ENCODE measurements at regions not wholly inside any gene's neighbourhood (a gene's known extent, or its start where the extent isn't known, plus 50 kb on each side); places are given as distances from the start of the nearest gene placed in this dataset.

DNA sequence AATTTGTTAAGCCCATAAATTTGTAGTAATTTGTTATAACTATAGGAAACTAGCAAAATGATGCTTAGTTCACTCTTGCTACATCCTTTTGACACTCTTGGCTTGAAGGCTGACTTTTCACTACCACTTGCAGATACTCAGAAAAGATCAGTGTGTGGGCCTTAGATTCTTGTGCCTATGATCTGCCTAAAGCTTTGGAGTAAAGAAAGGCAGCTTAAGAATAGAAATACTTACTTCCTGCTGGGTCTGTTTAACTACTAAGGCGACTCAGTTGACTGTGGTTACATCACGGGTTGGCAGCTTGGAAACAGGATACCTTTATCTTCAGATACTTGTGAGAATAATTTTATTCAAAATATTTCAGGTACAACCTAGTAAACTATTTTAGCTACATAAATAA lies 201.4 kb upstream of the FMR1 start:
- no peak for DNase-seq

DNA sequence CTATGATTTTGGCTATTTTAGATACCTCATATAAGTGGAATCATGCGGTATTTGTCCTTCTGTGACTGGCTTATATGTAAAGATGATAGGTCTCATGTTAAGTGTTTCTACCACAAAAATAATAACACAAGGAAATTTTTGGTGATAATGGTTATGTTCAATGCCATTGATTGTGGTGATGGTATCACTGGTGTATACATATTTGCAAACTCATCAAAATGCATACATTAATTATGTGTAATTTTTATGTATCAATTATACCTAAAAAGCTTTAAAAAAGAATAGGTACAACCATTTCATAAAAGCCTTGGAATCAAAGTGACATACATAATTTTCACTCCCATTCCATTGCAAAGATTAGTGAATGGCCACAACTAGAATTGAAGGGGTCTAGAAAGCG lies 178.3 kb upstream of the FMR1 start:
- DNase-seq: no peak

DNA sequence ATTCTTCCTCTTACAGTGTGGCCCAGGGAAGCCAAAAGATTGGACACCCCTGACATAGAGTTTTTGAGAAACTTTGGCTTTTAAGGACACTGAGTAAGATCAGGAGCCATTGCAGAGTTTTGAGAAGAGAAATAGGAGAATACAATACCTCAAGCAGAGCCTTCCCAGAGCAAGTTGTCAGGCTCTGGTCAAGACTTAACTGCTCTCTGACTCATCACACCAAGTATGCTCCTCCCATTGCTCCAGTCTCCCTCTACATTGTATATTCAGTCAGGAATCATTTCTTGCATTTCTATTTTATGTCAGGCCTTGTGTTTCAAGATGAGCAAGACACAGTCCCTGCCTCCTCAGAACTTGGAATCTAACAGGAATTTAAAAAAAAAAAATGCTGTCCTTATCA lies 176.4 kb upstream of the FMR1 start:
- DNase-seq: no peak

- DNase-seq: no peak
Measured at GRCh38 chrX:147736045-147736444, 175.7 kb upstream of the FMR1 start.

GRCh38 chrX:147737690-147738089 lies 174.0 kb upstream of the FMR1 start:
- no peak for DNase-seq

DNA sequence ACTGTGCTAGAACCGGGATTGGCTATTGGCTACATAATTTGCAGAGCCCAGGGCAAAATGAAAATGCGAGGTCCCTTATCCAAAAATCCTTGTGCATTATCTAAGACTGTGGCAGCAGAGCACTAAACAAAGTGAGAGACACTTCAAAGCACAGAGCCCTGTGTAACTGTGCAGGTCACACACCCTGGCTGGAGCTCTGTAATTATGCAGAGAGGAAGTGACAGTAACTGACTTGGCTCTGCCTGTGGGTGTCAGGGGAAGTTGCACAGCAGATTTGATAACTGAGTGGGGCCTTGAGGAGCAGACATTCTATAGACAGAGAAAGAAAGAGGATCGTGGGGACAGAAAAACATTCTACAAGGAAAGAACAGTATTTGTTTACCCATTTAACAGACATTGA lies 173.5 kb upstream of the FMR1 start:
- DNase-seq: no peak

GRCh38 chrX:147739196-147739595 lies 172.5 kb upstream of the FMR1 start:
- no peak for DNase-seq

- no peak for DNase-seq
Measured at GRCh38 chrX:147741776-147742175, 169.9 kb upstream of the FMR1 start.

GRCh38 chrX:147749308-147749707 lies 162.4 kb upstream of the FMR1 start:
- DNase-seq: no peak

DNA sequence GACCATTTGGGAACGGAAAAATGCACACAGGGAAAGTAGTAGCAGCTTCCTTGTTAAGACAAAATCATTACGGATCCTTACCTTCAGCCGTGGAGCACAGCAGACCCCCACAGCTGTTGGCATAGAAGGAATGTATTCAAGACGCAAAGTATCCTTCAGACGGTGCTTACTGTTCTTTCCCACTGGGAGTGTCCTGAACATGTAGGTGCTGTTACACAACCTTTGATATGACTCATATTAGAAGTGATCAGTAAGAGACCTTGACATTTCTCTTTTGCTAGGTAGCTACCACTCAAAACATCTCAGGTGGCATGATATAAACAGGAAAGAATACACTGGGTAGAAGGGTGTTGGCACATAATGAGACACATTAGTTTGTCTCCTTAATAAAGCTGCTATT lies 154.0 kb upstream of the FMR1 start:
- no peak for DNase-seq

DNA sequence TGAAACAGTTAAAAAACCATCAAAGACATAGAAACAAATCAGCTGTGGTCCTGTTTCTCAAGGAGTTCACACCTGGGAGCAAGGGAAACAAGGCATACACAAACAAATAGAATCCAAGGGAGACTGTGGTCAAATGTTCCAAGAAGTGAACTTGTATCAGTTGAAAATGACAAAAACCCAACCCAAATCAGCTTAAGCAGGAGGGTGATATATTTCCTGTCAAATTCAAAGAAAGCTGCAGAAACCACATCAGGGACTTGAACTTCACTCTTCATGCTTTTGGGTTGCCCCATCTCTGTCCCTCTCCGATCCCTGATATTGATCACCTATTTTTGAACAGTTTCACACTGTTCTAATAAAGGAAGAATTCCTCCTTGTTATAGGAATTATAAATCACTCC lies 148.6 kb upstream of the FMR1 start:
- DNase-seq: no peak

DNA sequence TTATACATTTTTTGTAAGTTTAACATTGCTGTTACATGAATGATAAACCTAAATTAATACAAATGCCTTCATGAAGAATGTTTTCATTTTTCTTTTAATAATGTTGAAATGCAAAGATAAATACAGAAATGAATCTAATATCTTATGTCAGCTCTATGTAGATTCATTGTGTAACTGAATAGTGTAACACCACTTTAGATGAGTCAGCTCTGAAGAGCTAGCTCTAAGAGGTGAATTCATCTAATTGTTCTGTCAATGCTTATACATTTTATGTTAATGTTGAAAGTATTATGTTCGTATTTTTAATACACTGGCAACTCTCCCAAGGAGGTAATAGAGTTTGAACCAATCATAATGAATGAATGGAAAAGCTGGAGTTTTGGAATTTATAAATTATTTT lies 146.9 kb upstream of the FMR1 start:
- DNase-seq: no peak

GRCh38 chrX:147770858-147771257 lies 140.9 kb upstream of the FMR1 start:
- no peak for DNase-seq

GRCh38 chrX:147776988-147777387 lies 134.7 kb upstream of the FMR1 start:
- no peak for DNase-seq

GRCh38 chrX:147779173-147779572 lies 132.5 kb upstream of the FMR1 start:
- DNase-seq: no peak

DNA sequence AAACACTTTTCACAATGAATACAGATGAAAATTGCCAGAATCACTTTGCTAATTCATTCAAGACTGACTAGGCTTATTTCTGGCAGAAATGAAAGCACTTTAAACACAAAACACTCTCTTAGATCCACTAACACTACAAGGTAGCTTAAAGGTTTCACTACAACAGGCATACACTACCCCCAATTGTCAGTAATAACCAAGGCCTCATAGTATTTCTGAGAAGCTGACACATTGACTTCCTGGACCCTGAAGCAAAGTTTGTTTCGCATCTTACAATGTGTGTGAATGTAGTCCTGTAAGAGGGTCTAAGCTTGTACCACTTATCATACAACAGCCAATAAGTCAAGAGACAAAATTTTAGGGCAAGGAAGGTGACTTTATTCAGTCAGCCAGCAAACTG lies 129.9 kb upstream of the FMR1 start:
- DNase-seq: no peak

DNA sequence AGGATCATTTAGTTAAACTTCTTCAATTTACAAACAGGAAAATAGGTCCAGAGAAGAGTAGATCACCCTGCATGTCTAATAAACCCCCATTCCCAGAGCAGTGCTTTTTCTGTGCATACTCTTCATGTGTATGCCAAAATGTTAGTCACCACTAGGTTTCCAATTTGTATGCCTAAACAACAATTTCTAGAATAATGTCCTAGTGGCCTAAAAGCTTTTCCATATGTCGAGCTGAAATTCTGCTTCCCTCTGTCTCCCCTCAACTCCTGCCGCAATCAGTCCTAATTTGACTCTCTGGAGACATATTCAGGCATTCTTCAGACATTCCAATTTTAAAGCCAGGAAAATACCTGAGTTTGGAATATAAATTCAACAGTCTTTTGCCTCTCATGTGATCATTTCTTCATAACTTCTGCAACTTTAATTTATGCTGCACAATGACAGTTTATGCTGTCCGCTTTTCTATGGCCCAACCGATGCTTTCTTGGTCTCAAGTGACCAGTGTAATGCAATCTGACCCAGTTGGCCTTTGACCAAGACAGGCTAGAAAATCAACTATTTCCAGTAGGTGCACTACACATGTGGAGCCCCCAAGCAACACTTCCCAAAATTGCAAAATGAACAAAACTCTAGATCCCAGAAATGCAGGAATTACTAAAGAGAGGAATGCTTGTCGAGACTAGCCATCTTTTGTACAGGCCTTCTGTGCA lies 122.9 kb upstream of the FMR1 start:
- DNase-seq: no peak

DNA sequence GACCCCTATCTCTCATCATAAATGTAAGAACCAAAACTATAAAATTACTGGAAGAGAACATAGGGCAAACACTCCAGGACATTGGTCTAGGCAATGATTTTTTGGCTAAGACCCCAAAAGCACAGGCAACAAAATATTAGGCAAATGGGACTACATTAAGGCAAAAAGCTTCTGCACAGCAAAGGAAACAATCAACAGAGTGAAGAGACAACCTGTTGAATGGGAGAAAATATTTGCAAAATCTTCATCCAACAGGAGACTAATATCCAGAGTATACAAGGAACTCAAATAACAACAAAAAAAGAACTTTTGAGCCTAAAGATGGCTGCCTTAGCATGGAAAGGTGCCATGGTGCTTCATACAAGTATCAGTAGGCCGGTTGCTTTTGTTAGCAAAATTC lies 111.1 kb upstream of the FMR1 start:
- no peak for DNase-seq

- DNase-seq: no peak
Measured at GRCh38 chrX:147803948-147804347, 107.8 kb upstream of the FMR1 start.

- no peak for DNase-seq
Measured at GRCh38 chrX:147811803-147812202, 99.9 kb upstream of the FMR1 start.

GRCh38 chrX:147827070-147827469 lies 84.6 kb upstream of the FMR1 start:
- DNase-seq: no peak

DNA sequence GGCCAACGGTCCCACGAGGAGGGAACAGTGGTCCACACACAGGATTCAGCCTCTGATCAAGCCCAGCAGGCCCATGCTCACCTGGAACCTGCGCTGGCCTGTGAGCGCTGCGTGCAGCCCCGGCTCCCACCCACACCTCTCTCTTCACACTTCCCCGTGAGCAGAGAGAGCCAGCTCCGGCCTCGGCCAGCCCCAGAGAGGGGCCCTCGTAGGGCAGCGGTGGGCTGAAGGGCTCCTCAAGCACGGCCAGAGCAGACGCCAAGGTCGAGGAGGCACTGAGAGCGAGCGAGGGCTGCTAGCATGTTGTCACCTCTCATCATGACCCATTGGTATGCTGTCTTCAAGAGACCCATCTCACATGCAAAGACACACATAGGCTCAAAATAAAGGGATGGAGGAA lies 83.0 kb upstream of the FMR1 start:
- DNase-seq: no peak

- DNase-seq: no peak
Measured at GRCh38 chrX:147832707-147833348, 78.9 kb upstream of the FMR1 start.

- DNase-seq: no peak
Measured at GRCh38 chrX:147838465-147839131, 73.1 kb upstream of the FMR1 start.

- no peak for DNase-seq
Measured at GRCh38 chrX:147846676-147847075, 65.0 kb upstream of the FMR1 start.
